Inflammatory macrophage treated with lipopolysaccharide for 1 hour (primary cell): ENCODE measurements at regions not wholly inside any gene's neighbourhood (a gene's known extent, or its start where the extent isn't known, plus 50 kb on each side); places are given as distances from the start of the nearest gene placed in this dataset.
"Not testable (repeated sequence)": the region's sequence is repeated elsewhere in the genome, so short reads cannot be mapped to it uniquely, and the experiment has no call there.

Experiments
- DNase-seq, 2 donors: peaks; one replicate each; pipeline ENCODE4 v3.0.0-alpha.2; 2020 to 2022

- DNase-seq = no peak
These were observed 395.6 kb downstream of the RND3 start for GRCh38 chr2:150091846-150092245.

DNA sequence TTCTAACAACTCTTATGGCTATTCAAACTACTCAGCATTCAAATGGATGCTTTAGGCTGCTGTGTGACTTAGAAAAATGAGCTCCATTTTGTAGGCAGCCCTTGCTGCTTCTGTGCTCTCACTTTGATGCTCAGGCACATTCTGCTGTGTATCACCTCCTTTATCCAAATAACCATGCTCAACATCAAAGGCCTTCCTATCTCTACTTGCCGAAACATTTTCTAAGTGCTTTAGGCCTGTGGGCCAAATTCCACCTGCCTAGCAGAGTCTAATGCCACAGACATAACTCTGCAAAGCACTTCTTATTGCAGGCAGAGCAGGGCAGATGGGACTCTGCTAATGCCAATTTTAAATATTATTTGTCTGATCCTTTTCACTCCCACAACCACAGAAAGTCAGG lies 397.4 kb downstream of the RND3 start:
- no peak for DNase-seq

DNA sequence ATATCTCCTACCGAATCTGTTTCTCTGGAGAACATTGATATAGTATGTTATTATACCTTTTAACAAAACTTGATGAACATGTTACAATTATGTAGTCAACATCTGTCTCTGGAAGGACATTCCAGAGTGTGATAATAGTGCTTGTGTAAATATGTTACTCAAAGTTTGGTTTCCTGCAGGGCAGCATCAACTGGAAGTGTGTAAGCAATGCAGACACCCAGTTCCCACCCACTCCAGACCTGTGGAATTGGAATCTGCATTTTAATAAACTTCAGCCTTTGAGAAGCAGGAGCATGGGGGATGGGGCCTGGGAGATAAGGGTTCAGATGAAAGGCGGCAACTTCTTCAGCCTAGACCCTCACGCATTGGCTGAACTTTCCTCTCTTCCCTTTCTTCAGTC lies 398.9 kb downstream of the RND3 start:
- DNase-seq = no peak

GRCh38 chr2:150085478-150085877 lies 402.0 kb downstream of the RND3 start:
- no peak for DNase-seq

DNA sequence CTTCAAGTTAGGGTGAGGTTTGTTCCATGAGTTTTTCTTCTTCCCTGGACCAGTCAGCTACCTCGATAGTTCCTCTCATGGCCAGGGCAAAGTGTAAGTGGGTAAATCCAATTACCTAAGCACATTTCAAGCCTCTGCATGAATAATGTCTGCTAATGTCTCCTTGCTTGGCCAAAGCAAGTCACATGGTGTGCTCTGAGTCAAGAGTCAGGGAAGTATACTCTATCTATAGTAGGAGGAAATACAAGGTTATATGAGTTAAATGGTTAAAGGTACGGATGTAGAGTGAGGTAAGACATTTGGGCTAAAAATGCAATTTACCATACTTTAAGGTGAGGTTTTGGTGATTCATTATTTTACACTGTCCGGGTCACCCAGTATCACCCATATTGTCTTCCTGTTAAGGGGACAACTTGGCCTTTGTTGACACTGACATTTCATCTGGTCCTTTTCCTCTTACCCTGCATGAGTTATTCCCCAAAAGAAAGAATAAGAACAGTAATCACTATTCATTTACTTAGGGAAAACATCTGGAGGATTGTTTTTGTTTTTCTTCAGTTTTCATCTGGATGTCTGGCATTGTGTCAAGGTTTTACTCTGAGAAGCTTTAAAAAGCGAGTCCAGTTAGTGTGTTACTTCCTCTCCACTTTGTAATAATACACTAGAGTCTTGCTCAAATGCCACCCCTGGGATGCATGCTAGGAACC lies 405.5 kb downstream of the RND3 start:
- DNase-seq = no peak

- DNase-seq = no peak
These were observed 411.2 kb downstream of the RND3 start for GRCh38 chr2:150076281-150076680.

DNA sequence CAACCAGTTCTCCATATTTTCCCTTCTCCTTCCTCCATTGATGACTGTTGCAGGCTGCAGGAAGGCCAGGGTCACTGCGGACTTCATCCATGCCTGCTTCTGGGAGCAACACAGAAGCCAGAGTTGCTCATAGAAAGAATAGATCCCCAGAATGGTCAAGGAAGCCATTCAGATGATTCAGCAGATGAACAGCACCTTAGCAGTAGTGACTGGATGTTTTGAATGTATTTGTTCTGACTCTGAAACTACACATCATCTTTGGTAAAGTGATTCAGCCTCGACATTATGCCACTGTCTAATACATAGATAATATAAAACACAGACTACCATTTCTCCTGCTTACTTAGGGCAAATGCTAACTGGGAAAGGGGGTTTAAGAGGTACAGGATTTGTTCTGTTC lies 411.6 kb downstream of the RND3 start:
- DNase-seq = no peak

GRCh38 chr2:150066490-150066889 lies 421.0 kb downstream of the RND3 start:
- DNase-seq = no peak

DNA sequence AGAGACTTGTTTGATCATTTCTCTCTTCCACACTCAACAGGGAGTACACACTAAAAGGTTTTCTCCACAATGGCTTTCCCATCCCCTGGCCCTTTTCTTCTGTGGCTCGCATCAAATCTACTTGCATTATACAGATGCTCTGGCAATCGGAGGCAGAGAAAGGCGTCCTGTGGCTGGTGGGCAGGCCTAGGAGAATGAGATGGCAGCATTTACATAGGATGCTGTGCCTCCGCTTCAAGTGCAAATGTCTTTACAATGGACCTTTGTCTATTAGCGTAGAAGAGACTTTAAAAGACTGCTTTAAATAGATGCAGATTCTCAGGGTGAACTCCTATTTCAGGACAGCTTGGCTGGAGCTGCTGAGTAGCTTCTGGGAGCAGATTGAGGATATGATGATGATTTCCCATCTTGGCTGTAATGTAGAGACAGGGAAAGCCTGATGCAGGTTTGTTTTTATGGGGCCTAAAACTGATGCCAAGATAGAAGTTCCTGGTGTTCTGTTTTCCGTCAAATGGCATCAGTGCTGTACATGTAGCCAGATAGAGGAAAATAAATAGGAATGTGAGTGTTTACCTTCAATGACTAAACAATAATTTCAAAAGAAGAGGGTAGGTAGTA lies 423.4 kb downstream of the RND3 start:
- no peak for DNase-seq

DNA sequence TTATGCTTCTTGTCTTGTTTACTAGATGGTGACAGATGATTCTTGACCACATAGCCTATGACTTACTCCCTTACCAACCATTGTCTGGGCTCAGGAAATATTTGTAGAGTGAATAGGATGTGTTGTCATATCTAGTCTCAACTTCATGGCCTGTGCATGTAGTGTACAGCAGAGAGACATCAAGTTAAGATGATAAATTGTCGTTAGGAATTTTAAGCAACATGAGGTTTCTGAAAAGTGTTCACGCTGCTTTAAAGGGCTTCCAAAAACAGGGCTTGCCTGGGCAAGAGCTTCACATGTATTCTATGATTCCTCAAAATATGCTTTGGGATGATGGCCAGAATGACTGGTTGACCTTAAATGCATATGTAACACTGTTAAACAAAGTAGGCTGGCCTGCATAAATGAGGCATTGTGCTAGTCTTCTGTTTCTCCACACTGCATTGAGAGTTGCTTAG lies 424.0 kb downstream of the RND3 start:
- no peak for DNase-seq

- DNase-seq = no peak
These were observed 425.1 kb downstream of the RND3 start for GRCh38 chr2:150062416-150062815.

DNA sequence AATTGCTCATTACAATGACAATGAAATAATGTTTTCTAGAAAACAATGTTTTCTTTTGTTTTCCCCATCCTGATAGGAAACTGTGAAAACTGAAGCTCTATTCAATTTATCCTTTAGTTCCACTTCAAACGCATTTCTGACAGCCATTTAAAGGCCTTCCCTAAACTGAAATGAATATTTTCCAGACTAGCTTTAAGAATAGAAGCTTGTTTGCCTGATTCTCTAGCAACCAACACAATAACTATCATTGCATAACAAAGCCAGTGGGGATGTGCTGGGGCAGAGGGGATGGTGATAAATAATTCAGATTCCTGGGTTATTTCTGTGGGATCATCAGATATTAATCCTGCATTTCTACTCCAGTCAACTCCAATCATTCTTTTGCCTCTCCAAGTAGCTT lies 427.1 kb downstream of the RND3 start:
- DNase-seq = no peak

DNA sequence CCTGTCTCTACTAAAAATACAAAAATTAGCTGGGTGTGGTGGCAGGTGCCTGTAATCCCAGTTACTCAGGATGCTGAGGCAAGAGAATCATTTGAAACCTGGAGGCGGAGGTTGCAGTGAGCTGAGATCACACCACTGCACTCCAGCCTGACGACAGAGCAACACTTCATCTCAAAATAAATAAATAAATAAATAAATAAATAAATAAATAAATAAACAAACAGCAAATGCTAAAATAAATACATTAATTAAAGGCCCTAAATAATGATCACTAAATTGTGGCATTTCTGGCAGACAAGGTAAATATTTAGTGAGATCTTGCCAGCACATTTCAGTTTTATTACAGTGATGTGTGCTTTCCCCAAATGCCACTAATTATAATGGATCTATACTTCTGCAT lies 427.8 kb downstream of the RND3 start:
- not testable (repeated sequence) for DNase-seq

- DNase-seq = no peak
These were observed 435.0 kb downstream of the RND3 start for GRCh38 chr2:150052457-150052856.

- no peak for DNase-seq
These were observed 436.5 kb downstream of the RND3 start for GRCh38 chr2:150051004-150051403.

DNA sequence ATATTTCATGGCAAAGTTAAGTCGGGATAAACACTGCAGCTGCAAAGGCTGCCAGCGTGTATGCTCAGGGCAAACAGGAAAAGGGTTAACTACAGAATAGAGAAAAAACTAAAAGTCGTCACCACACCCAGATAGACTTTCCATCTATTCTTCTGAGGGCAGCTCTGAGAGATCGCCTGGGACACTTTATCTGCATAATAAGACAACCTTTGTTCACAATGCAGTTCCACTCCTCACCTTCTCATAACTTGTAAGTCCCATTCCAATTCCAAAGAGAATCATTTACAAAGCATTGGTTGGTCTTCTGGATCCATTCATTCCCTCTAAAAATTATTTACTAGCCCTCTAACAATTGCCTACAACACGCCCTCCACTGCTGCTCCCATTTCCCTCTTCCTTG lies 437.4 kb downstream of the RND3 start:
- DNase-seq = no peak

DNA sequence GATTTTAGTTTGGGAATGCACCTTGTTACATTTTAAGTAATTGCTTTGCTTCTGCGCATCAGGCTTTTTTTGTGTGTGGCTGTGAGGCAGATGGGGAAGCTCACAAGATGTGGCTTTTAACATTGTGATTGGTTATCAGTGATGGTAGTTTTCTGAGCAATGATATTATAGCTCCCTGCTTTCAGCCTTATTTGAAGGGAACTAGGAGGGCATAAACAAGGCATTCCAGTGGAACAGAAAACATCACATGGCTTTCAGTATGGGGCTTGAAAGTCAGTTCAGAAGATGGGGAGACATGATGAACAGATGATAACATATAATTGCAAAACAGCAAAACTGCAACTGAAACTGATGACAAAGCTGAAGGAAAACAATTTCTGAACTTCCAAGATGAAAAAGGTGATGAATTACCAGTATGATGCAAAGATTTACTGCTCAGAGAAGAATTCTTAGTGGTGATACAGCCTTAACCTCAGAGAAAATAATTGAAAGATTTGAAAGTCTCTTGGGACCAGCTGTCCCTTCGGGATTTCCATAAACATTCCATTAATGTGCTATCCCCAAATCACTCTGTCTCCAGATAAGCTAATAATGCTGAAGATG lies 439.7 kb downstream of the RND3 start:
- no peak for DNase-seq

- no peak for DNase-seq
These were observed 440.7 kb downstream of the RND3 start for GRCh38 chr2:150046810-150047209.

- no peak for DNase-seq
These were observed 441.3 kb downstream of the RND3 start for GRCh38 chr2:150046211-150046610.

- no peak for DNase-seq
These were observed 441.9 kb downstream of the RND3 start for GRCh38 chr2:150045601-150046000.

DNA sequence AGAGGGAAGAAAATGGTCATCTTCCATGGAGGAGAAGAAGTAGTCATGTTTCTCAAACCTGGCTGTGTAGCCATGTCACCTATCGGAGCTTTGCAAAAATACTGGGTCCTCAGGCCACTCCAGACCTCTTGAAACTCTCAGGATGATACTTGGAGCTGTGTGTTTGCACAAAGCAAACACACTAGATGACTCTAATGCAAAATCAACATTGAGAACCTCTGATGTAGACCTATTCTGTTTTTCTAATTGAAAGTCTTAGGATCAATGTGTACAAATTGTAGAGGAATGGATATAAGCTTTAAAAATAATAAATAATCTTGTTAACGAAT lies 444.3 kb downstream of the RND3 start:
- no peak for DNase-seq

DNA sequence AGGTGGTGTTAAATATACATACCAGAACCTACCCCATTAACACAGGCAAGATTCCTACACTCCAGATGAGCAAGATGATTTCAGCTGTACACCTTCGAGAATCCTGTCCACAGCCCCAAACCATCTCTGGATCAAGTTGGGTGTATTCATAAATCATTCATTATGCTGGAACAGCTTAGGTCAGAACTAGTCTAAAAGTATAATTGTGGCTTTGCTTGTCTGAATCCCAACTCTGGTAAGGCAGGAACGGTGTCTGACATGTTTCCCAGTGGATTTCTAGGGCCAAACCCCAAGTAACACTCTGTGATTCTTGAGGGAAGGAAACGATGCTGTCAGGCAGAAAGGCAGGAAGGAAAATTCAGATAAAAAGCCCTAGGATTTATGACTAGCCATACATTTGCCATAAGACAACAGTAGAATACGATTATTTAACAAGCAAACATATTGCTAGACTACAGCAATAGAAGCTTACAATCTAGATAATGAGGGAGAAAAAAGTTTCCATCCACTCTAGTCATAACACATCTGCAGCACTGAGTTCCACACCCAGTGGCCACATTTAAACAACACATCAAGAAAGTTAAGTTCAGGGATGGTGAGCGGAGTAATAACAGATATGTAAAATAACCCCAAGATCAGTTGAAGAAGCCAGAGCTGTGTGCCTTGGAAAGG lies 444.8 kb downstream of the RND3 start:
- DNase-seq = no peak

DNA sequence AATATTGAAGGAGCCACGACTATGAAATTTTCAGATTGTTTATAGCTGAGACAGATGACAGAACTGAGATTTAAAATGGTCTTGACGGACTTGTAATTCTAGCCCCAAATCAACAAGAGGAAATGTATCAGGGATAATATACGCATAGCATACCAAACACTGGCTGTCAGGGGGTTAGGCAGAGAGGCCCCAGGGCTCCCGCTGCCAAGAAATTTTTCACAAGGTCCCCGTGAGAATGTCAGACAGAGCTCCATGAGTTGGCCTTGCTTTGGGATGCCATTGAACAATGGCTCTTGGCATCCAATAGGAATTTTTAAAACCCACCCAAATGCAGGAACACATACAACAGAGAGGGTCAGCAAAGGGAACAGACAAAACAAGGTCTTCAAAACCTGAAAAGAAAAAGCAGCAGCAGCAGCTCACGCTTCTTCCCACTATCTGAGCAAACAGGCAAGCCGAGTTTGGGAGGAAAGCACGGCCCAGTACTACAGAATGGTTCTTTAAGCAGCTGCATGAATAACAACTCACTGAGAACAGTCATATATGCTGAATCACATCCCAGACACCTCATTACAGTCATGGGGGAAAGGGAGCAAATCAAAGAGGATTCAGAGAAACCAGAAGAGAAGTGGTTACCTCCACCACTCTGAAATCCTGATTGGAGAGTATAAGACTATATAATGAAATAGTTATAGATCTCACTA lies 445.6 kb downstream of the RND3 start:
- no peak for DNase-seq
